ENCODE measurements at regions not wholly inside any gene's neighbourhood (a gene's known extent, or its start where the extent isn't known, plus 50 kb on each side); places are given as distances from the start of the nearest gene placed in this dataset.

- TF ChIP-seq CTCF (IDR thresholded peaks at IDR 0.05 in 4 of 5, conservative IDR thresholded peaks at IDR 0.05 in 1 of 5) (no peak), POLR2A (IDR thresholded peaks at IDR 0.05) (no peak)
Measured at GRCh38 chr18:46379323-46379950, 275.3 kb downstream of the HAUS1 start.
